ENCODE measurements at regions not wholly inside any gene's neighbourhood (a gene's known extent, or its start where the extent isn't known, plus 50 kb on each side); places are given as distances from the start of the nearest gene placed in this dataset.

GRCh38 chr7:94179466-94179865 lies 175.3 kb upstream of the BET1 start:
- TF ChIP-seq REST (IDR thresholded peaks at IDR 0.05), result no peak
- no peak for TF ChIP-seq CTCF (IDR thresholded peaks at IDR 0.05)
- no peak for TF ChIP-seq CHD2 (IDR thresholded peaks at IDR 0.05; ENCODE audit: low read length, partially characterized antibody)
- TF ChIP-seq MYC (IDR thresholded peaks at IDR 0.05; ENCODE audit: borderline replicate concordance, low read length), result no peak
- TF ChIP-seq POLR2A (IDR thresholded peaks at IDR 0.05; ENCODE audit: low read length), result no peak
- TF ChIP-seq RNF2 (IDR thresholded peaks at IDR 0.05; ENCODE audit: borderline replicate concordance, low read depth), result no peak
- TF ChIP-seq JUN (IDR thresholded peaks at IDR 0.05), result no peak
- TF ChIP-seq E2F6 (IDR thresholded peaks at IDR 0.05; ENCODE audit: borderline replicate concordance, low read depth), result no peak
- no peak for TF ChIP-seq RFX5 (IDR thresholded peaks at IDR 0.05)
- no peak for TF ChIP-seq RCOR1 (IDR thresholded peaks at IDR 0.05; ENCODE audit: low read depth, low read length)
- TF ChIP-seq CBX8 (IDR thresholded peaks at IDR 0.05), result no peak
